SK-N-MC (cell line): ENCODE measurements at regions not wholly inside any gene's neighbourhood (a gene's known extent, or its start where the extent isn't known, plus 50 kb on each side); places are given as distances from the start of the nearest gene placed in this dataset.

Experiments
- EZH2 ChIP-seq: fragments of 200-600 bp; sonication (generic); IDR thresholded peaks from one replicate; pipeline ENCODE4 v1.6.1; 2017; ENCODE audit warnings: antibody characterized with exemption
- FOXP2 ChIP-seq: optimal IDR thresholded peaks from 2 replicates; pipeline ENCODE3; 2011; ENCODE audit warnings: mild to moderate bottlenecking, moderate library complexity; ENCODE audit not compliant: insufficient read depth; ENCODE audit errors: extremely low read length, control extremely low read depth
- POLR2AphosphoS5 ChIP-seq: IDR thresholded peaks from 2 replicates; pipeline ENCODE4 v1.6.1; 2012; ENCODE audit warnings: mild to moderate bottlenecking, low read depth, low read length, borderline replicate concordance

GRCh38 chr10:36383349-36383748 lies 741.3 kb upstream of the FZD8 start:
- TF ChIP-seq FOXP2 (no peak), EZH2 (no peak), POLR2AphosphoS5 (no peak)
